H9 (cell line): ENCODE measurements at regions not wholly inside any gene's neighbourhood (a gene's known extent, or its start where the extent isn't known, plus 50 kb on each side); places are given as distances from the start of the nearest gene placed in this dataset.

Experiments
- DNase-seq: peaks from one replicate; pipeline ENCODE4 v3.0.0-alpha.2; 2017
- H2AFZ ChIP-seq: one replicate; pipeline ENCODE4 v1.6.1; 2013; ENCODE audit warnings: mild to moderate bottlenecking, low read length, control low read depth, moderate library complexity
- H2AK5ac ChIP-seq: 2 replicates; pipeline ENCODE4 v1.6.1; 2013; ENCODE audit warnings: low read length, control low read depth, mixed read lengths; ENCODE audit not compliant: insufficient read length
- H2BK120ac ChIP-seq: one replicate; pipeline ENCODE4 v1.6.1; 2013; ENCODE audit warnings: low read depth, mild to moderate bottlenecking, low read length, control low read depth, inconsistent platforms; ENCODE audit not compliant: poor library complexity, severe bottlenecking
- H2BK12ac ChIP-seq: 2 replicates; pipeline ENCODE4 v1.6.1; 2013; ENCODE audit warnings: low read length, control low read depth, mixed read lengths, low read depth; ENCODE audit not compliant: insufficient read length
- H2BK15ac ChIP-seq: 2 replicates; pipeline ENCODE4 v1.6.1; 2013; ENCODE audit warnings: low read depth, low read length, control low read depth
- H2BK20ac ChIP-seq: one replicate; pipeline ENCODE4 v1.6.1; 2013; ENCODE audit warnings: low read depth, mild to moderate bottlenecking, low read length, control low read depth, inconsistent platforms; ENCODE audit not compliant: poor library complexity, severe bottlenecking
- H2BK5ac ChIP-seq: 2 replicates; pipeline ENCODE4 v1.6.1; 2013; ENCODE audit warnings: low read length, control low read depth, mixed read lengths; ENCODE audit not compliant: insufficient read length
- H3K14ac ChIP-seq: 2 replicates; pipeline ENCODE4 v1.6.1; 2013; ENCODE audit warnings: low read length, control low read depth; ENCODE audit not compliant: insufficient read depth
- H3K18ac ChIP-seq: 2 replicates; pipeline ENCODE4 v1.6.1; 2013; ENCODE audit warnings: low read depth, mild to moderate bottlenecking, mixed read lengths, low read length, control low read depth; ENCODE audit not compliant: insufficient read length
- H3K23ac ChIP-seq: 2 replicates; pipeline ENCODE4 v1.6.1; 2013; ENCODE audit warnings: low read length, control low read depth, mixed read lengths, low read depth; ENCODE audit not compliant: insufficient read length
- H3K23me2 ChIP-seq: 2 replicates; pipeline ENCODE4 v1.6.1; 2013; ENCODE audit warnings: low read depth, mild to moderate bottlenecking, mixed read lengths, low read length, control low read depth; ENCODE audit not compliant: insufficient read length, poor library complexity, severe bottlenecking
- H3K27ac ChIP-seq: 2 replicates; pipeline ENCODE4 v1.5.1; 2013; ENCODE audit warnings: low read length, control low read depth, mixed read lengths, low read depth; ENCODE audit not compliant: insufficient read length
- H3K27me3 ChIP-seq: 2 replicates; pipeline ENCODE4 v1.6.1; 2013; ENCODE audit warnings: low read length, control low read depth, inconsistent platforms; ENCODE audit not compliant: insufficient read depth
- H3K4ac ChIP-seq: 2 replicates; pipeline ENCODE4 v1.6.1; 2013; ENCODE audit warnings: low read depth, mild to moderate bottlenecking, control low read depth, inconsistent platforms, low read length, moderate library complexity
- H3K4me1 ChIP-seq: 2 replicates; pipeline ENCODE4 v1.6.1; 2013; ENCODE audit warnings: low read length, control low read depth, inconsistent platforms; ENCODE audit not compliant: insufficient read depth
- H3K4me2 ChIP-seq: 2 replicates; pipeline ENCODE4 v1.6.1; 2013; ENCODE audit warnings: low read length, control low read depth, mixed read lengths; ENCODE audit not compliant: insufficient read length, insufficient read depth
- H3K56ac ChIP-seq: 2 replicates; pipeline ENCODE4 v1.6.1; 2013; ENCODE audit warnings: low read depth, mild to moderate bottlenecking, mixed read lengths, low read length, control low read depth; ENCODE audit not compliant: insufficient read length
- H3K79me1 ChIP-seq: 2 replicates; pipeline ENCODE4 v1.6.1; 2013; ENCODE audit warnings: low read depth, mild to moderate bottlenecking, moderate library complexity, low read length, control low read depth, inconsistent platforms; ENCODE audit not compliant: insufficient read depth, poor library complexity, severe bottlenecking
- H3K79me2 ChIP-seq: 2 replicates; pipeline ENCODE4 v1.6.1; 2013; ENCODE audit warnings: low read length, control low read depth, inconsistent platforms; ENCODE audit not compliant: insufficient read depth
- H3K9ac ChIP-seq: 2 replicates; pipeline ENCODE4 v1.6.1; 2013; ENCODE audit warnings: low read length, control low read depth, mixed read lengths; ENCODE audit not compliant: insufficient read length; ENCODE audit errors: extremely low read depth
- H3K9me3 ChIP-seq: one replicate; pipeline ENCODE4 v1.6.1; 2013; ENCODE audit warnings: low read depth, low read length, inconsistent platforms; ENCODE audit not compliant: control insufficient read depth
- H3T11ph ChIP-seq: one replicate; pipeline ENCODE4 v1.6.1; 2013; ENCODE audit warnings: mild to moderate bottlenecking, low read length, control low read depth, inconsistent platforms
- H4K20me1 ChIP-seq: one replicate; pipeline ENCODE4 v1.6.1; 2013; ENCODE audit not compliant: control insufficient read depth, insufficient read length, insufficient read depth
- H4K5ac ChIP-seq: 2 replicates; pipeline ENCODE4 v1.6.1; 2013; ENCODE audit warnings: low read depth, mild to moderate bottlenecking, mixed read lengths, low read length, control low read depth; ENCODE audit not compliant: insufficient read length
- H4K8ac ChIP-seq: replicated peaks from 2 replicates; pipeline ENCODE4 v1.6.1; 2013; ENCODE audit warnings: low read length, control low read depth, mixed read lengths, low read depth; ENCODE audit not compliant: insufficient read length
- H4K91ac ChIP-seq: 2 replicates; pipeline ENCODE4 v1.6.1; 2013; ENCODE audit warnings: low read depth, mild to moderate bottlenecking, moderate library complexity, mixed read lengths, low read length, control low read depth; ENCODE audit not compliant: insufficient read length
- H3K27ac Mint-ChIP-seq, 3 experiments: 2 replicates in 2 of 3; 3 replicates in 1 of 3; pipeline ENCODE4 v1.8.0; 2020 to 2021; ENCODE audit warnings: mixed read lengths in 3 of 3, mild to moderate bottlenecking in 1 of 3, moderate library complexity in 1 of 3
- H3K27me3 Mint-ChIP-seq: 2 replicates; pipeline ENCODE4 v1.8.0; 2021; ENCODE audit warnings: low read depth, mild to moderate bottlenecking, moderate library complexity, mixed read lengths
- H3K36me3 Mint-ChIP-seq, 3 experiments: 2 replicates in 2 of 3; 3 replicates in 1 of 3; pipeline ENCODE4 v1.8.0; 2020 to 2021; ENCODE audit warnings: low read depth in 3 of 3, mixed read lengths in 3 of 3; ENCODE audit not compliant: insufficient read depth in 1 of 3
- H3K4me1 Mint-ChIP-seq, 2 experiments: 2 replicates each; pipeline ENCODE4 v1.8.0; 2020; ENCODE audit warnings: mixed read lengths in 2 of 2
- H3K4me3 Mint-ChIP-seq, 2 experiments: 2 replicates in 1 of 2; 3 replicates in 1 of 2; pipeline ENCODE4 v1.8.0; 2020 to 2021; ENCODE audit warnings: mild to moderate bottlenecking in 2 of 2, mixed read lengths in 2 of 2, moderate library complexity in 1 of 2
- H3K9me3 Mint-ChIP-seq, 2 experiments: 2 replicates in 1 of 2; 3 replicates in 1 of 2; pipeline ENCODE4 v1.8.0; 2020; ENCODE audit warnings: mild to moderate bottlenecking in 2 of 2, mixed read lengths in 2 of 2, moderate library complexity in 1 of 2
- CTCF ChIP-seq: fragments of 200-600 bp; sonication (generic); conservative IDR thresholded peaks from 3 replicates; pipeline ENCODE4 v1.8.0; 2021; ENCODE audit warnings: antibody characterized with exemption, mild to moderate bottlenecking
- WGBS: extraction: QIAGEN DNeasy Blood & Tissue Kit; methylation state at CpG from one replicate; pipeline ENCODE4 v1.1.7; 2013; ENCODE audit warnings: missing lambda C conversion rate, low lambda C conversion rate, mixed read lengths; ENCODE audit not compliant: insufficient read length; ENCODE audit errors: extremely low coverage; 5-methylcytosine and 5-hydroxymethylcytosine counted together

- Histone ChIP-seq H3K79me2 (no peaks in the 10 kb centered on the region), H4K20me1 (no peaks in the 10 kb centered on the region), H3K14ac (no peak overlapping the region), H2BK12ac (no peak overlapping the region), H3K4ac (no peak overlapping the region), H4K5ac (no peak overlapping the region), H4K91ac (no peak overlapping the region), H2BK120ac (no peak overlapping the region), H3K23me2 (no peaks in the 10 kb centered on the region), H3K27me3 (no peaks in the 10 kb centered on the region), H3K9ac (no peak overlapping the region), H3K9me3 (peaks cover 78% of the 10 kb centered on the region), H3K18ac (no peak overlapping the region), H3K4me1 (no peaks in the 10 kb centered on the region), H2BK15ac (no peak overlapping the region), H2BK20ac (no peak overlapping the region), H3K27ac (no peak overlapping the region), H4K8ac (no peak overlapping the region), H2BK5ac (no peak overlapping the region), H3K79me1 (no peaks in the 10 kb centered on the region), H3K4me2 (no peak overlapping the region), H3K23ac (no peak overlapping the region), H2AK5ac (no peak overlapping the region), H2AFZ (no peak overlapping the region), H3T11ph (no peak overlapping the region), H3K56ac (no peak overlapping the region)
- H3K27ac Mint-ChIP-seq = no peak overlapping the region
- no peak for TF ChIP-seq CTCF
- H3K9me3 Mint-ChIP-seq = peaks cover 94 to 97% of the 10 kb centered on the region in 2 experiments
- peaks cover 0 to 18% (median 6%) of the 10 kb centered on the region in 3 experiments; a peak in 4 of 7 replicates for H3K36me3 Mint-ChIP-seq
- no CpG with 5 or more reads among the region's 4 CpGs for WGBS
- H3K27me3 Mint-ChIP-seq = no peaks in the 10 kb centered on the region; the same call in 1 of the 2 replicates
- no peak overlapping the region for H3K4me3 Mint-ChIP-seq
- no peak for DNase-seq
- no peaks in the 10 kb centered on the region for H3K4me1 Mint-ChIP-seq
These were observed 659.5 kb downstream of the TMEM121 start for GRCh38 chr14:106185837-106186233.
